ENCODE measurements at regions not wholly inside any gene's neighbourhood (a gene's known extent, or its start where the extent isn't known, plus 50 kb on each side); places are given as distances from the start of the nearest gene placed in this dataset.

DNA sequence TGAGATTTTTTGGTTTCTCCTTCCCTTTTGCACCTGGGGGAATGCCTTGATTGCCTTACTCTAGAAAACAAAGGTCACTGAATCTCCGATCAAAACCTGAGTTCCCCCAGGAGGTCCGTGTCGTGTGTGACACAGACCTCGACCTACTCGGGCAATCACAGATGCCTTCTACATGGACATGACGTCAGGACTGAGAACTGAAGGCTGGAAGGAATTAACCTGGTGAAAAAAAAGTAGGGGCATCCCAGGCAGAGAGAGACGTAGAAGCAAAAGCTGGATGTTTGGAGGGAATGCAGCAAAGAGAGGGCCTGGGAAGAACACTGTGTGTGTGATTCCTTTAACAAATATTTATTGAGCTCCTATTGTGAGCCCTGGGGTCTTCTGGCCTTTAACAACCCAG lies 178.0 kb downstream of the PRDM2 start:
- TF ChIP-seq, protein P1, sequence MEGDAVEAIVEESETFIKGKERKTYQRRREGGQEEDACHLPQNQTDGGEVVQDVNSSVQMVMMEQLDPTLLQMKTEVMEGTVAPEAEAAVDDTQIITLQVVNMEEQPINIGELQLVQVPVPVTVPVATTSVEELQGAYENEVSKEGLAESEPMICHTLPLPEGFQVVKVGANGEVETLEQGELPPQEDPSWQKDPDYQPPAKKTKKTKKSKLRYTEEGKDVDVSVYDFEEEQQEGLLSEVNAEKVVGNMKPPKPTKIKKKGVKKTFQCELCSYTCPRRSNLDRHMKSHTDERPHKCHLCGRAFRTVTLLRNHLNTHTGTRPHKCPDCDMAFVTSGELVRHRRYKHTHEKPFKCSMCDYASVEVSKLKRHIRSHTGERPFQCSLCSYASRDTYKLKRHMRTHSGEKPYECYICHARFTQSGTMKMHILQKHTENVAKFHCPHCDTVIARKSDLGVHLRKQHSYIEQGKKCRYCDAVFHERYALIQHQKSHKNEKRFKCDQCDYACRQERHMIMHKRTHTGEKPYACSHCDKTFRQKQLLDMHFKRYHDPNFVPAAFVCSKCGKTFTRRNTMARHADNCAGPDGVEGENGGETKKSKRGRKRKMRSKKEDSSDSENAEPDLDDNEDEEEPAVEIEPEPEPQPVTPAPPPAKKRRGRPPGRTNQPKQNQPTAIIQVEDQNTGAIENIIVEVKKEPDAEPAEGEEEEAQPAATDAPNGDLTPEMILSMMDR (IDR thresholded peaks at IDR 0.05), result no peak
- no peaks in the 10 kb centered on the region for H3K4me1 ChIP-seq
- no peak overlapping the region for H3K27ac ChIP-seq
- H3K27me3 ChIP-seq (ENCODE audit: insufficient read depth in 3 of 3, low read length in 2 of 3), result peaks cover 0 to 6% (median 3%) of the 10 kb centered on the region in 3 donors
- DNase-seq (no peak), ATAC-seq (no peak)
- H3K4me3 ChIP-seq, result no peak overlapping the region
- intact Hi-C loops (cut with DNase I), result no loop called here
- 77 to 81% (median 78%) methylated on average over 7 of the region's 7 CpGs for WGBS, 3 donors
- no peaks in the 10 kb centered on the region for H3K9me3 ChIP-seq
- no peaks in the 10 kb centered on the region for H3K36me3 ChIP-seq (ENCODE audit: insufficient read depth in 1 of 2, low read depth in 1 of 2)

DNA sequence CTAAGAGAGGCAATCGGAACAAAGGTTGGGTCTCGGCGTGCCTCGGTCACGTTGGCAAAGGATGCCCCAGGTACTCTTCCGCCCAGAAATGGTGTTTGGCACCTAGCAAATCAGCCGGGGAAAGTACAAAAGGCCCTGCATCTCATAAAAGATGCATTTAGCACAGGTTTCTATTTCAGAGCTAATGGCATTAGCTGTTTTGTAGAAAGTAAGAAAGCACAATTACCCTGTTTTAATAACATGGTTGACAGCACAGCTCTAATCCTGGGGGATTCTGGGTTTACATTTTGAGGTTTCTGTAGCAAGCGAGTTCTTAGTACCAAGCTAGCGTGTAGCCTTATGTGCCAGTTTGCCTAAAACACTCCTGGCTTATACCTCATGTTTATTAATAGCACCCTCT lies 178.5 kb downstream of the PRDM2 start:
- DNase-seq, result no peak
- Histone ChIP-seq H3K27ac (no peak overlapping the region), H3K4me1 (no peaks in the 10 kb centered on the region), H3K36me3 (ENCODE audit: insufficient read depth in 1 of 2, low read depth in 1 of 2) (no peaks in the 10 kb centered on the region), H3K4me3 (no peak overlapping the region), H3K9me3 (no peaks in the 10 kb centered on the region), H3K27me3 (ENCODE audit: insufficient read depth in 3 of 3, low read length in 2 of 3) (peaks cover 0 to 5% (median 3%) of the 10 kb centered on the region in 3 donors)
- WGBS, 3 donors, result 90 to 94% (median 93%) methylated on average over 9 of the region's 9 CpGs
- TF ChIP-seq, protein P1 (IDR thresholded peaks at IDR 0.05), result no peak
- ATAC-seq, result no peak
- intact Hi-C loops (cut with DNase I), result no loop called here

DNA sequence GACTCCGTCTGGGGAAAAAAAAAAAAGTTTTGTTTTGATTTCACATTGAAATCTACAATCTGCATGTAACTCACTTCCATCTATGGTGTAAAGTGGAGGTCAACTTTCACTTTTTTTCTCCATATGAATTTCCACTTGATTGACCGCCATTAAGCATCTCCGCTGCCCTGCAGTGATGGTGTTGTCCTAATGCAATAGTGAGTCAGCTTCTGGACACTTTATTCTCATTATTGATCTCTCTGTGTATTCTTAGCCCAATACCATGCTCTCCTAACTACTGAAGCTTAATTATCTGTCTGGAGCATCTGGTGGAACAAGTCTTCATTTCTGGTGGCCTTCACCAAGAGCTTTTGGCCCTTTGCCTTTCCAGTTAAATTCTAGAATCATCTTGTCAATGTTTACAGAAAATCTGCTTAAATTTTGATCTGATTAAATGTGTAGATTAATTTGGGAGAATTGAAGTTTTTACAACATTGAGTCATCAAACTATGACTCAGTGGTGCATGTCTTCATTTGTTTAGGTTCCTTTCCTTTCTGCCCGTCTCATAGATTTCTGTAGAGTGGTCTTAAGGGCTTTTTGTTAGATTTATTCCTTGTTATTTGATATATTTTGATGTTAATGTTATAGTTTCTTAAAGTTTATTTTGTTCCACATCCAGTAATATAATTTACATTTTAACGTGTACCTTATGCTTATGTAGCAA lies 181.5 kb downstream of the PRDM2 start:
- Histone ChIP-seq H3K27ac (no peak overlapping the region), H3K4me1 (no peaks in the 10 kb centered on the region), H3K36me3 (ENCODE audit: insufficient read depth in 1 of 2, low read depth in 1 of 2) (no peaks in the 10 kb centered on the region), H3K9me3 (no peaks in the 10 kb centered on the region), H3K27me3 (ENCODE audit: insufficient read depth in 3 of 3, low read length in 2 of 3) (peaks cover 0 to 3% (median 0%) of the 10 kb centered on the region in 3 donors), H3K4me3 (no peak overlapping the region)
- DNase-seq (no peak), ATAC-seq (no peak)
- intact Hi-C loops (cut with DNase I), result no loop called here
- 80 to 93% (median 93%) methylated on average over 4 to 5 of the region's 5 CpGs for WGBS, 3 donors
- TF ChIP-seq, protein P1 (IDR thresholded peaks at IDR 0.05), result no peak

DNA sequence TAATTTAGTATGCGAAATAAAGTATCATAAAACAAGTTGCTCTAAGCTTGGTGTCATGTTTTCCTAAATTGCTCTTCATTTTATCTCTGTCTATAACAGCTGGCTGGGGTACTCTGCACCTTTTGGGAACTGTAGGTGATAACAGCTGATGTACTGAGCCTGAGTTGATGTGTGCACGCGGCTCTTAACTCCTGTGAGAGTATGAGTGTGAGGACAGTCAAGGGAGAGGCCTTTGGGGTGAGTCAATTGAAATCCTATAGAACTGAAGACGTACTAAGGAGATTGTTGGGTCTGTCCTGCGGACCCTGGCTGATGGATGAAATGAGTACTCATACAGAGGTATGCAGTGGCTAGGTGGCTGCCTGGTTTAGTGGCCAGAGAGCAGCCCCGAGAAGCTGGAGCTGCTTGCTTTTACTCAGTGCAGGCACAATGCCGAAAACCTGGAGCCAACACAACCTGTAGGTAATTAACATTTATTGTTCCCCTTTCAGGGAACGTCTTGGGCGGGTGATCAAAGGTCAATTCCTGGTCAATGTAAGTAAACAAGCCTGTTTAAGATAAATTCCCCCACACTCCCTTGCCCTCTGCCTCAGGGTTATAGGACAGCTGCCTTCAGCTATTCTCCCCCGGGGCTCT lies 188.5 kb downstream of the PRDM2 start:
- ATAC-seq (no peak), DNase-seq (no peak)
- no peak overlapping the region for H3K4me3 ChIP-seq
- H3K27ac ChIP-seq, result no peak overlapping the region
- no peaks in the 10 kb centered on the region for H3K9me3 ChIP-seq
- peaks cover 5 to 52% (median 16%) of the 10 kb centered on the region in 3 donors for H3K27me3 ChIP-seq (ENCODE audit: insufficient read depth in 3 of 3, low read length in 2 of 3)
- intact Hi-C loops (cut with DNase I), result no loop called here
- no peaks in the 10 kb centered on the region for H3K36me3 ChIP-seq (ENCODE audit: insufficient read depth in 1 of 2, low read depth in 1 of 2)
- 55 to 62% (median 60%) methylated on average over 10 of the region's 10 CpGs for WGBS, 3 donors
- TF ChIP-seq, protein P1 (IDR thresholded peaks at IDR 0.05), result no peak
- no peaks in the 10 kb centered on the region for H3K4me1 ChIP-seq

Data from psoas muscle (tissue), 7 donors.